H9 (cell line): ENCODE measurements at regions not wholly inside any gene's neighbourhood (a gene's known extent, or its start where the extent isn't known, plus 50 kb on each side); places are given as distances from the start of the nearest gene placed in this dataset.

Experiments used
- DNase-seq: peaks from one replicate; pipeline ENCODE4 v3.0.0-alpha.2; 2017
- H2AFZ ChIP-seq: one replicate; pipeline ENCODE4 v1.6.1; 2013; ENCODE audit warnings: mild to moderate bottlenecking, low read length, control low read depth, moderate library complexity
- H2AK5ac ChIP-seq: 2 replicates; pipeline ENCODE4 v1.6.1; 2013; ENCODE audit warnings: low read length, control low read depth, mixed read lengths; ENCODE audit not compliant: insufficient read length
- H2BK120ac ChIP-seq: one replicate; pipeline ENCODE4 v1.6.1; 2013; ENCODE audit warnings: low read depth, mild to moderate bottlenecking, low read length, control low read depth, inconsistent platforms; ENCODE audit not compliant: poor library complexity, severe bottlenecking
- H2BK12ac ChIP-seq: 2 replicates; pipeline ENCODE4 v1.6.1; 2013; ENCODE audit warnings: low read length, control low read depth, mixed read lengths, low read depth; ENCODE audit not compliant: insufficient read length
- H2BK15ac ChIP-seq: 2 replicates; pipeline ENCODE4 v1.6.1; 2013; ENCODE audit warnings: low read depth, low read length, control low read depth
- H2BK20ac ChIP-seq: one replicate; pipeline ENCODE4 v1.6.1; 2013; ENCODE audit warnings: low read depth, mild to moderate bottlenecking, low read length, control low read depth, inconsistent platforms; ENCODE audit not compliant: poor library complexity, severe bottlenecking
- H2BK5ac ChIP-seq: 2 replicates; pipeline ENCODE4 v1.6.1; 2013; ENCODE audit warnings: low read length, control low read depth, mixed read lengths; ENCODE audit not compliant: insufficient read length
- H3K14ac ChIP-seq: 2 replicates; pipeline ENCODE4 v1.6.1; 2013; ENCODE audit warnings: low read length, control low read depth; ENCODE audit not compliant: insufficient read depth
- H3K18ac ChIP-seq: 2 replicates; pipeline ENCODE4 v1.6.1; 2013; ENCODE audit warnings: low read depth, mild to moderate bottlenecking, mixed read lengths, low read length, control low read depth; ENCODE audit not compliant: insufficient read length
- H3K23ac ChIP-seq: 2 replicates; pipeline ENCODE4 v1.6.1; 2013; ENCODE audit warnings: low read length, control low read depth, mixed read lengths, low read depth; ENCODE audit not compliant: insufficient read length
- H3K23me2 ChIP-seq: 2 replicates; pipeline ENCODE4 v1.6.1; 2013; ENCODE audit warnings: low read depth, mild to moderate bottlenecking, mixed read lengths, low read length, control low read depth; ENCODE audit not compliant: insufficient read length, poor library complexity, severe bottlenecking
- H3K27ac ChIP-seq: 2 replicates; pipeline ENCODE4 v1.5.1; 2013; ENCODE audit warnings: low read length, control low read depth, mixed read lengths, low read depth; ENCODE audit not compliant: insufficient read length
- H3K27me3 ChIP-seq: 2 replicates; pipeline ENCODE4 v1.6.1; 2013; ENCODE audit warnings: low read length, control low read depth, inconsistent platforms; ENCODE audit not compliant: insufficient read depth
- H3K4ac ChIP-seq: 2 replicates; pipeline ENCODE4 v1.6.1; 2013; ENCODE audit warnings: low read depth, mild to moderate bottlenecking, control low read depth, inconsistent platforms, low read length, moderate library complexity
- H3K4me1 ChIP-seq: 2 replicates; pipeline ENCODE4 v1.6.1; 2013; ENCODE audit warnings: low read length, control low read depth, inconsistent platforms; ENCODE audit not compliant: insufficient read depth
- H3K4me2 ChIP-seq: 2 replicates; pipeline ENCODE4 v1.6.1; 2013; ENCODE audit warnings: low read length, control low read depth, mixed read lengths; ENCODE audit not compliant: insufficient read length, insufficient read depth
- H3K56ac ChIP-seq: 2 replicates; pipeline ENCODE4 v1.6.1; 2013; ENCODE audit warnings: low read depth, mild to moderate bottlenecking, mixed read lengths, low read length, control low read depth; ENCODE audit not compliant: insufficient read length
- H3K79me1 ChIP-seq: 2 replicates; pipeline ENCODE4 v1.6.1; 2013; ENCODE audit warnings: low read depth, mild to moderate bottlenecking, moderate library complexity, low read length, control low read depth, inconsistent platforms; ENCODE audit not compliant: insufficient read depth, poor library complexity, severe bottlenecking
- H3K79me2 ChIP-seq: 2 replicates; pipeline ENCODE4 v1.6.1; 2013; ENCODE audit warnings: low read length, control low read depth, inconsistent platforms; ENCODE audit not compliant: insufficient read depth
- H3K9ac ChIP-seq: 2 replicates; pipeline ENCODE4 v1.6.1; 2013; ENCODE audit warnings: low read length, control low read depth, mixed read lengths; ENCODE audit not compliant: insufficient read length; ENCODE audit errors: extremely low read depth
- H3K9me3 ChIP-seq: one replicate; pipeline ENCODE4 v1.6.1; 2013; ENCODE audit warnings: low read depth, low read length, inconsistent platforms; ENCODE audit not compliant: control insufficient read depth
- H3T11ph ChIP-seq: one replicate; pipeline ENCODE4 v1.6.1; 2013; ENCODE audit warnings: mild to moderate bottlenecking, low read length, control low read depth, inconsistent platforms
- H4K20me1 ChIP-seq: one replicate; pipeline ENCODE4 v1.6.1; 2013; ENCODE audit not compliant: control insufficient read depth, insufficient read length, insufficient read depth
- H4K5ac ChIP-seq: 2 replicates; pipeline ENCODE4 v1.6.1; 2013; ENCODE audit warnings: low read depth, mild to moderate bottlenecking, mixed read lengths, low read length, control low read depth; ENCODE audit not compliant: insufficient read length
- H4K8ac ChIP-seq: replicated peaks from 2 replicates; pipeline ENCODE4 v1.6.1; 2013; ENCODE audit warnings: low read length, control low read depth, mixed read lengths, low read depth; ENCODE audit not compliant: insufficient read length
- H4K91ac ChIP-seq: 2 replicates; pipeline ENCODE4 v1.6.1; 2013; ENCODE audit warnings: low read depth, mild to moderate bottlenecking, moderate library complexity, mixed read lengths, low read length, control low read depth; ENCODE audit not compliant: insufficient read length
- H3K27ac Mint-ChIP-seq, 3 experiments: 2 replicates in 2 of 3; 3 replicates in 1 of 3; pipeline ENCODE4 v1.8.0; 2020 to 2021; ENCODE audit warnings: mixed read lengths in 3 of 3, mild to moderate bottlenecking in 1 of 3, moderate library complexity in 1 of 3
- H3K27me3 Mint-ChIP-seq: 2 replicates; pipeline ENCODE4 v1.8.0; 2021; ENCODE audit warnings: low read depth, mild to moderate bottlenecking, moderate library complexity, mixed read lengths
- H3K36me3 Mint-ChIP-seq, 3 experiments: 2 replicates in 2 of 3; 3 replicates in 1 of 3; pipeline ENCODE4 v1.8.0; 2020 to 2021; ENCODE audit warnings: low read depth in 3 of 3, mixed read lengths in 3 of 3; ENCODE audit not compliant: insufficient read depth in 1 of 3
- H3K4me1 Mint-ChIP-seq, 2 experiments: 2 replicates each; pipeline ENCODE4 v1.8.0; 2020; ENCODE audit warnings: mixed read lengths in 2 of 2
- H3K4me3 Mint-ChIP-seq, 2 experiments: 2 replicates in 1 of 2; 3 replicates in 1 of 2; pipeline ENCODE4 v1.8.0; 2020 to 2021; ENCODE audit warnings: mild to moderate bottlenecking in 2 of 2, mixed read lengths in 2 of 2, moderate library complexity in 1 of 2
- H3K9me3 Mint-ChIP-seq, 2 experiments: 2 replicates in 1 of 2; 3 replicates in 1 of 2; pipeline ENCODE4 v1.8.0; 2020; ENCODE audit warnings: mild to moderate bottlenecking in 2 of 2, mixed read lengths in 2 of 2, moderate library complexity in 1 of 2
- WGBS: extraction: QIAGEN DNeasy Blood & Tissue Kit; methylation state at CpG from one replicate; pipeline ENCODE4 v1.1.7; 2013; ENCODE audit warnings: missing lambda C conversion rate, low lambda C conversion rate, mixed read lengths; ENCODE audit not compliant: insufficient read length; ENCODE audit errors: extremely low coverage; 5-methylcytosine and 5-hydroxymethylcytosine counted together
- TF ChIP-seq, protein P1 (sequence below): fragments of 200-600 bp; sonication (generic); conservative IDR thresholded peaks from 3 replicates; pipeline ENCODE4 v1.8.0; 2021; ENCODE audit warnings: antibody characterized with exemption, mild to moderate bottlenecking

DNA sequence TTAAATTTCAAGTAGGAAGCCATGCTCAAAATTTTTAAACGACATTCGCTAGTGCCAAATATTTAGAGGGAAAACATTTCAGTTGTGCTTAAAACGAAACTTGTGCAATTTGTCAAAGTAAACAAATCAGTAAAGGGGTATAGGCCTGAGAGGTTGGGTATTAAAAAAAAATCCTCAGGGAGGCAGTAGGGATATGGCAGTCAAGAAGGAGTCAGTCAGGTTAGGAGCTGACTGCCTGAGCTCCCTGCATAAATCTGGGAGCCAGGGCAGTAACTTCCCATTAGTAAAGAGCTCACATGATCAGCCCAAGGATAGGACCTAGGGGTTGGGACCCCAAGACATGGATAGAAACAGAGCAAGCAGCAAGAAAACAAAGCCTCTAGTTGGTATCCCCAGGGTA, 120.7 kb upstream of the STAC start:
- H3K4me1 ChIP-seq = no peaks in the 10 kb centered on the region
- no peak overlapping the region for H3K56ac ChIP-seq
- no peak overlapping the region for H2BK12ac ChIP-seq
- H3K18ac ChIP-seq = no peak overlapping the region
- H2BK15ac ChIP-seq = no peak overlapping the region
- no peaks in the 10 kb centered on the region for H3K4me1 Mint-ChIP-seq
- H3K23ac ChIP-seq = no peak overlapping the region
- H4K8ac ChIP-seq = no peak overlapping the region
- H2AK5ac ChIP-seq = no peak overlapping the region
- H3K27ac ChIP-seq = no peak overlapping the region
- H3K27ac Mint-ChIP-seq = peak overlapping the region in 1 of 3 experiments; percentile 62; a peak in 1 of 7 replicates
- no peaks in the 10 kb centered on the region for H3K79me2 ChIP-seq
- H3K9ac ChIP-seq = no peak overlapping the region
- no peak overlapping the region for H2AFZ ChIP-seq
- no peak overlapping the region for H4K91ac ChIP-seq
- H3K79me1 ChIP-seq = no peaks in the 10 kb centered on the region
- H3K36me3 Mint-ChIP-seq = peaks cover 0 to 9% (median 0%) of the 10 kb centered on the region in 3 experiments; a peak in 3 of 7 replicates
- DNase-seq = no peak
- H3K4me2 ChIP-seq = no peak overlapping the region
- peaks cover 4 to 9% of the 10 kb centered on the region in 2 experiments; a peak in 3 of 5 replicates for H3K9me3 Mint-ChIP-seq
- WGBS = no CpG with 5 or more reads among the region's 3 CpGs
- H3K27me3 Mint-ChIP-seq = 0 out of 2 replicates have a peak, but pooled peaks cover 1% of the 10 kb centered on the region
- H4K20me1 ChIP-seq = no peaks in the 10 kb centered on the region
- TF ChIP-seq, protein P1, sequence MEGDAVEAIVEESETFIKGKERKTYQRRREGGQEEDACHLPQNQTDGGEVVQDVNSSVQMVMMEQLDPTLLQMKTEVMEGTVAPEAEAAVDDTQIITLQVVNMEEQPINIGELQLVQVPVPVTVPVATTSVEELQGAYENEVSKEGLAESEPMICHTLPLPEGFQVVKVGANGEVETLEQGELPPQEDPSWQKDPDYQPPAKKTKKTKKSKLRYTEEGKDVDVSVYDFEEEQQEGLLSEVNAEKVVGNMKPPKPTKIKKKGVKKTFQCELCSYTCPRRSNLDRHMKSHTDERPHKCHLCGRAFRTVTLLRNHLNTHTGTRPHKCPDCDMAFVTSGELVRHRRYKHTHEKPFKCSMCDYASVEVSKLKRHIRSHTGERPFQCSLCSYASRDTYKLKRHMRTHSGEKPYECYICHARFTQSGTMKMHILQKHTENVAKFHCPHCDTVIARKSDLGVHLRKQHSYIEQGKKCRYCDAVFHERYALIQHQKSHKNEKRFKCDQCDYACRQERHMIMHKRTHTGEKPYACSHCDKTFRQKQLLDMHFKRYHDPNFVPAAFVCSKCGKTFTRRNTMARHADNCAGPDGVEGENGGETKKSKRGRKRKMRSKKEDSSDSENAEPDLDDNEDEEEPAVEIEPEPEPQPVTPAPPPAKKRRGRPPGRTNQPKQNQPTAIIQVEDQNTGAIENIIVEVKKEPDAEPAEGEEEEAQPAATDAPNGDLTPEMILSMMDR = no peak
- no peak overlapping the region for H2BK20ac ChIP-seq
- H3K4ac ChIP-seq = no peak overlapping the region
- H3T11ph ChIP-seq = no peak overlapping the region
- H2BK120ac ChIP-seq = no peak overlapping the region
- no peak overlapping the region for H2BK5ac ChIP-seq
- H3K4me3 Mint-ChIP-seq = no peak overlapping the region
- no peaks in the 10 kb centered on the region for H3K27me3 ChIP-seq
- no peaks in the 10 kb centered on the region for H3K9me3 ChIP-seq
- no peak overlapping the region for H4K5ac ChIP-seq
- no peaks in the 10 kb centered on the region for H3K23me2 ChIP-seq
- H3K14ac ChIP-seq = no peak overlapping the region
